ENCODE measurements at regions not wholly inside any gene's neighbourhood (a gene's known extent, or its start where the extent isn't known, plus 50 kb on each side); places are given as distances from the start of the nearest gene placed in this dataset.

DNA sequence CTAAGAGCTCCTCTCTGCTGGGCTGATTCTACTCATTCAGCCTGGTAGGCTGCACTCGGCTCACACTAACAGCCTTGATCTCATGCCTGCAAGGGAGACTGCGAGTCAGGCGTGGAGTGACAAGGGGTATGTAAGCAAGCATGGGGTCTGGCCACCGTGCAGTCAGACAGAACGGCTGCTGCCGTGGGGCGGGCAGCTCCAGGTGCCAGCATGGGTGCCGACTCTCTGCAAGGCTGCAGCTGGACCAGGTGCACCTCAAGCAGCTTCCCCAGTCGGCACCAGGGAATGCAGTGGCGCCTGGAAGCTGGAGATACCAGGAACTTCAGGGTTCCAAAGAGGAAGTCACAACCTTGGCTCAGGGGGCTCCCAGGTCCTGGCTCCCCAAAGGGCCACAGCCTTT is 892.3 kb downstream of the OLFM4 start:
- DNase-seq (ENCODE audit: insufficient read length, low spot score) = no peak
- no peak for FAIRE-seq

DNA sequence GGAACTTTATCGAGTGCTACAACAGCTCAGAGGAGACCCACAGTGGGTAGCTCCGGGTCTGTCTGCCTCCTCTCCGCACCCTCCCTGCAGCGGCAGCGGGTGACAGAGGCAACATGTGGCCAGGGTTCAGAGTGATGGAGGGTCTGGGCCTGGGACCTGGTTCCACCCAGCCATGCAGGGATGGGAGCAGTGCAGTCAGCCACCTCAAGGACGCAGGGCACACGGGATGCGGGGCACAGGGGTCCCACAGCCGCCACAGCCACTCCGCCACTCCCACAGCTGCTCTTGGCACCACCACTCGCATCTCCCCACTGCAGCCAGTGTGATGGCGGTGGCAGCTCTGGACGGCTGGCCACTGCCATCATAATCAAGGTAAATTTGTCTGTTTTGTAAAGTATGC is 892.9 kb downstream of the OLFM4 start:
- DNase-seq (ENCODE audit: insufficient read length, low spot score) = no peak
- FAIRE-seq = no peak

DNA sequence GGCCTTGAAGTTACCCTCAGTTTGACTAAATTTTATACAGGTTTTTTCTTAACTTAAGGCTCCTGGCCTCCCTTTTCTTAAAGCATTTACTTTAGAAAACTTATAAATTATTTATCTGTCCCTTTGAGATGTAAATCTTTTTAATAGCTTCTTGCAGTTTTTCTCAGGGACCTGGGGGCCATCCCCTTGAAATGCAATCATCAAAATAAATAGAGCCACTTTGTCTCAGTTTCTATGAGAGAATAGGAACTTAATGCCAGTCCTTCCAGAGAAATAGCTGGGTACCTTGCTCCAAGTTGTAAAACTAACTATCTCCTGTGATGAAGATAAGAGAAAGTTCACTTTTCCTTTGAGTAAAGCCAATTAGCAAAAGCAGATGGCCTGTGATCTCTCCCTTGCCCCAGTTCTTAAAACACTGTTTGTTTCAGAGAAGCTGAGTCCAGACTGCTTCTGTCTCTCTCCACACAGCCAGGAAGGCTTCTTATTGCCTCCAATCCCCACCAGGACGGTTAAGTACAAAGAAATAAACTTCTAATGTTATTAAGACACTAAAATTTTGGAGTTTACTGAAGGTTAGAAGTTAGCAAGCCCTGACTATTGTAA is 913.1 kb downstream of the OLFM4 start:
- no peak for DNase-seq (ENCODE audit: insufficient read length, low spot score)

DNA sequence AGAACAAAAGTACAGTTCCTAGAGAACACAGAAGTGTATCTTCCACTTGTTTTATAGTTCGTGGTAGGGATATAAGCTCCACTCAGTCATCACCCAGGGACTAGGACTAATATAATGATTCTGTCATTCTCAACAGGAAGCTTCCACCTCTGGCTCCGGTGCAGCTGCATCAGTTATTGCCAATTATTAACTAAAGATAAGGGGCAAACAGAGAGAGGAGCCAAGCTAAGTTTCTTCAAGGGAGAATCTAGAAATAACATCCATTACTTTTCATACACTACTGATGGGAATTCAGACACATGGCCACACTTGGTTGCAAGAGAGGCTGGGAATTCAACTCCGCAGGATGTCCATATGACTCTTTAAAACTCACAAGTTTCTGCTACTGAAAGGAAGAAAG is 917.9 kb downstream of the OLFM4 start:
- no peak for FAIRE-seq
- DNase-seq (ENCODE audit: insufficient read length, low spot score) = no peak

More for the DNA sequence above, 913.1 kb downstream of the OLFM4 start:
- FAIRE-seq = no peak

DNA sequence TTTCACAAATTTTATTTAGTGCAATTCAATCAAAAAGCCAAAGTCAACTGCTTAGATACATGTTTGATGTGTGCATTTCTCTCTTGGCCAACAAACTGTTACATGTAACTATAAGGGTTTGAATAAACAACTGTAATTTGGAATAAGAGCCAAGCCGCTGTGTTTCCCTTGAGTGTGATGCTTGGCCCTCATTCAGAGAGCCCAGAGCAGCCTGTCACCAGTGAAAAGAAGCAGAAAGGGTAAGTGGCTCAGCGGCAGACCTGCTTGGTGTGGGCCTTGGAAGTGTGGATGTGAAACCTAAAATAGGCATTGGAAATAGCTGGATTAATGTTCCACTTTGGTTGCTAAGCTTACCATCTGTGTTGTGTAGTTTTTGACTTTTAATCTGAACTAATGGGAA is 924.6 kb downstream of the OLFM4 start:
- DNase-seq (ENCODE audit: insufficient read length, low spot score) = no peak
- FAIRE-seq = no peak
